Mesothelial cell of epicardium (in vitro differentiated cells): ENCODE measurements at regions not wholly inside any gene's neighbourhood (a gene's known extent, or its start where the extent isn't known, plus 50 kb on each side); places are given as distances from the start of the nearest gene placed in this dataset.

Experiments used
- DNase-seq, 2 experiments: peaks; one replicate each; pipeline ENCODE4 v3.0.0; 2021; ENCODE audit warnings: low spot score in 2 of 2; ENCODE audit not compliant: unreplicated experiment in 2 of 2
- H3K27ac Mint-ChIP-seq: 2 replicates; pipeline ENCODE4 v1.8.0; 2021; ENCODE audit warnings: mixed read lengths
- H3K27me3 Mint-ChIP-seq: 2 replicates; pipeline ENCODE4 v1.8.0; 2021; ENCODE audit warnings: low read depth, mixed read lengths
- H3K36me3 Mint-ChIP-seq: 2 replicates; pipeline ENCODE4 v1.8.0; 2021; ENCODE audit warnings: mixed read lengths
- H3K4me1 Mint-ChIP-seq: 2 replicates; pipeline ENCODE4 v1.8.0; 2021; ENCODE audit warnings: mixed read lengths
- H3K4me3 Mint-ChIP-seq: 2 replicates; pipeline ENCODE4 v1.8.0; 2021; ENCODE audit warnings: mild to moderate bottlenecking, moderate library complexity, mixed read lengths
- H3K9me3 Mint-ChIP-seq: 2 replicates; pipeline ENCODE4 v1.8.0; 2021; ENCODE audit warnings: mixed read lengths
- TF ChIP-seq, protein P1 (sequence below): fragments of 200-600 bp; sonication (generic); IDR thresholded peaks from one replicate; pipeline ENCODE4 v1.5.0; 2021; ENCODE audit warnings: antibody characterized with exemption; ENCODE audit not compliant: unreplicated experiment

GRCh38 chr1:182122913-182123260 lies 61.4 kb upstream of the ZNF648 start:
- TF ChIP-seq, protein P1, sequence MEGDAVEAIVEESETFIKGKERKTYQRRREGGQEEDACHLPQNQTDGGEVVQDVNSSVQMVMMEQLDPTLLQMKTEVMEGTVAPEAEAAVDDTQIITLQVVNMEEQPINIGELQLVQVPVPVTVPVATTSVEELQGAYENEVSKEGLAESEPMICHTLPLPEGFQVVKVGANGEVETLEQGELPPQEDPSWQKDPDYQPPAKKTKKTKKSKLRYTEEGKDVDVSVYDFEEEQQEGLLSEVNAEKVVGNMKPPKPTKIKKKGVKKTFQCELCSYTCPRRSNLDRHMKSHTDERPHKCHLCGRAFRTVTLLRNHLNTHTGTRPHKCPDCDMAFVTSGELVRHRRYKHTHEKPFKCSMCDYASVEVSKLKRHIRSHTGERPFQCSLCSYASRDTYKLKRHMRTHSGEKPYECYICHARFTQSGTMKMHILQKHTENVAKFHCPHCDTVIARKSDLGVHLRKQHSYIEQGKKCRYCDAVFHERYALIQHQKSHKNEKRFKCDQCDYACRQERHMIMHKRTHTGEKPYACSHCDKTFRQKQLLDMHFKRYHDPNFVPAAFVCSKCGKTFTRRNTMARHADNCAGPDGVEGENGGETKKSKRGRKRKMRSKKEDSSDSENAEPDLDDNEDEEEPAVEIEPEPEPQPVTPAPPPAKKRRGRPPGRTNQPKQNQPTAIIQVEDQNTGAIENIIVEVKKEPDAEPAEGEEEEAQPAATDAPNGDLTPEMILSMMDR = no peak
- DNase-seq = no peak
- Mint-ChIP-seq H3K27me3 (no peaks in the 10 kb centered on the region), H3K4me1 (peaks cover 39% of the 10 kb centered on the region), H3K27ac (peak overlapping the region; percentile 70), H3K9me3 (no peaks in the 10 kb centered on the region), H3K36me3 (no peaks in the 10 kb centered on the region), H3K4me3 (no peak overlapping the region)

GRCh38 chr1:182122256-182122912 lies 60.9 kb upstream of the ZNF648 start:
- Mint-ChIP-seq H3K9me3 (no peaks in the 10 kb centered on the region), H3K4me3 (no peak overlapping the region), H3K4me1 (peaks cover 38% of the 10 kb centered on the region), H3K27ac (peak overlapping the region; percentile 70), H3K27me3 (no peaks in the 10 kb centered on the region), H3K36me3 (no peaks in the 10 kb centered on the region)
- TF ChIP-seq, protein P1 = no peak
- DNase-seq = no peak

- Mint-ChIP-seq H3K4me3 (no peak overlapping the region), H3K27me3 (no peaks in the 10 kb centered on the region), H3K36me3 (no peaks in the 10 kb centered on the region), H3K27ac (peak overlapping the region; percentile 79), H3K9me3 (no peaks in the 10 kb centered on the region), H3K4me1 (peaks cover 32% of the 10 kb centered on the region)
- TF ChIP-seq, protein P1 = no peak
- no peak for DNase-seq
These were observed 60.3 kb upstream of the ZNF648 start for GRCh38 chr1:182121787-182122186.

GRCh38 chr1:182120411-182121258 lies 59.1 kb upstream of the ZNF648 start:
- no peak for DNase-seq
- H3K9me3 Mint-ChIP-seq = no peaks in the 10 kb centered on the region
- H3K36me3 Mint-ChIP-seq = no peaks in the 10 kb centered on the region
- H3K27ac Mint-ChIP-seq = peak overlapping the region; percentile 79
- H3K4me3 Mint-ChIP-seq = no peak overlapping the region
- peaks cover 32% of the 10 kb centered on the region for H3K4me1 Mint-ChIP-seq
- TF ChIP-seq, protein P1 = no peak
- H3K27me3 Mint-ChIP-seq = no peaks in the 10 kb centered on the region

- Mint-ChIP-seq H3K27ac (no peak overlapping the region), H3K4me1 (peaks cover 32% of the 10 kb centered on the region), H3K4me3 (no peak overlapping the region), H3K9me3 (no peaks in the 10 kb centered on the region), H3K27me3 (no peaks in the 10 kb centered on the region), H3K36me3 (no peaks in the 10 kb centered on the region)
- TF ChIP-seq, protein P1 = no peak
- DNase-seq = no peak
These were observed 58.1 kb upstream of the ZNF648 start for GRCh38 chr1:182119631-182120030.
